NCI-H524 treated with DMSO at 0.1 percent for 48 hours (cell line): ENCODE measurements at regions not wholly inside any gene's neighbourhood (a gene's known extent, or its start where the extent isn't known, plus 50 kb on each side); places are given as distances from the start of the nearest gene placed in this dataset.
"Not testable (repeated sequence)": the region's sequence is repeated elsewhere in the genome, so short reads cannot be mapped to it uniquely, and the experiment has no call there.

Experiments
- DNase-seq: peaks from one replicate; lab custom pipeline; 2025; lab: John Stamatoyannopoulos, UW

DNA sequence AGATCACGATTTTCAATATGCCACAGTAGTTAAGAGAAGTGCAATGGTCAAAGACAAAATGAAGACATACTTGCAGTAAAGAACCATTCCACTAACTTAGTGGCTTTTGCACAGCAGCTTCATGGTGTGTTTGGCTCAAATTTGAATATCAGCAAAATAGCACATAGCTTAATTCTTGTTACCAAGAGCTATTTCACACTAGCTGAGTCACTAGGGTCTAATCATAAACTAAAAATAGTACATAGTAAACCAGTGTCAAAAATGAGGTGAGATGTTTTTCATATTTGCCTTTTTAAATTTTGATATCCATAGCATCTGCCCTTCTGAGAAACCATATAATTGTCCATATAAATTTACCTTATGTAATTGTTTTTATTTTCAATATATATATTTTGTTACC lies 325.0 kb upstream of the LUZP2 start:
- DNase-seq: no peak

DNA sequence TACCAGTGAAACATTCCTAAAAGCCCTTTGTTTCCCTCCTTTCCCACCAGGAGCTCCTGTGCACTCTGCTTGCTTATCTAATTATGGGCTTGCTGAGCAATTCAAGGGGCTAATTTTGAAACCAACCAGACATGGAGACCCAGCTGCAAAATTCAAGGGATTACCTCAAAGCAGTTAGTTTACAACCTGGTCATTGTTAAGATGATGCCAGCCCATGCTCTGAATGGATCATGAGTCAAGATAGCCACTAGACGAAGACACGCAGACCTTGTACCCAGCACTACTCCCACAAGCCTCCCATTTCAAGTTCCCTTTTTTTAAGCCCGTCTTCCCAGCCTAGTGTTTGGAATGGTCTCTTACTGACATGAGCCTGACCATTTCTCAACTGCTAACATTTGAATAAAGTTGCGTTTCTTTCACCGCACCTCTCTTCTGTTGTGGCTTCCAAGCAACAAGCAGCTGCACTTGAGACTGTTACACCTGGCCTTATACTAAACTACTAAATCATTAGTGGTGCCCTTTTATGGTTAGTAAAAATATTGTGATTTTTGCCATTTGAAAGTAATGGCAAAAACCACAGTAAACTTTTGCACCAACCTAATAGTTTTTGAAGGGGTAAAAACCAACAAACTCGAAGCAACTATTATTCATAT lies 315.3 kb upstream of the LUZP2 start:
- DNase-seq: no peak

DNA sequence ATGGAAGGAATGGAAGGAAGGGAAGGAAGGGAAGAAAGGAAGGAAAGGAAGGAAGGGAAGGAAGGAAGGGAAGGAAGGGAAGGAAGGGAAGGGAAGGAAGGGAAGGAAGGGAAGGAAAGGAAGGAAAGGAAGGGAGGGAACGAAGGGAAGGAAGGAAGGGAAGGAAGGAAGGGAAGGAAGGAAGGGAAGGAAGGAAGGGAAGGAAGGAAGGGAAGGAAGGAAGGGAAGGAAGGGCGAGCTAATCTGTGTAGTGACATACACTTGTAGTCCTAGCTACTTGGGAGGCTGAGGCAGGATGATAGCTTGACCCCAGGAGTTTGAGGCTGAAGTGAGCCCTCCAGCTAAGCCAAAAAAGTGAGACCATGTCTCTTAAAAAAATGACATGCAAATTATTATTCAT lies 311.3 kb upstream of the LUZP2 start:
- not testable (repeated sequence) for DNase-seq

DNA sequence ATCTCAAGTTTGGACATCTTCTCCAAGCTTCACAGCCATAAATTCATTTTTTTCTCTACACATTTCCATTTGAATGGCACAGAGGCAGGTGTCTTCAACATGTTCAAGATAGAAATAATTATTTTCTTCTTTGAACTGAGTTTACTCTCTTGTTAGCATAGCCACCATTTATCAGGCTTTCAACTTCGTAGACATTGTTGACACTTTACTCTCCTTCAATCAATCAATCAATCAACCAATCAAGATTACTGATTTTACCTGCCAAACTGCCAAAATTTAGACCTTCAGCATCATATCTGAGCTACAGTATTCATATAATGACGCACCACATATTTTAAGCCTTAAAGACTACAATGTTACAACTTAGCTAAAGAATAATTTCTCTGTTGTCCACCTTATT lies 300.1 kb upstream of the LUZP2 start:
- DNase-seq: no peak

DNA sequence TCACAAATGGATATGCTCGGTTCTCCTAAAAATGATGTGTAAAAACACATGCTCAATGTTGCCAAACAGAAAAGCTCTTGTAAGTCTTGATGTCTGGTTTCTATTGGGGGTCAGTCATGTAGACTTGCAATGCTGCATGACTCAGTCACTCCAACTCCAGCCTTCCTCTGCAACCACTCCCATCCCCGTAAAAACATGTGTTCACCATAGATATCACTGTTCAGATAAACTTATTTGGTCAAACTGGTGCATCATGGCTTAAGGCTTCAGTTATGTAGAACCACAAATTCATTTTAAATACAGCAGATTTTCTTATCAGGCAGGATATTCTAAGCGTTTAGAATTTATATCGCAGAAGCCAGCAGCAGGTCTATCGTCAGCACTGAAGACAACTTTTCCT lies 298.4 kb upstream of the LUZP2 start:
- no peak for DNase-seq

DNA sequence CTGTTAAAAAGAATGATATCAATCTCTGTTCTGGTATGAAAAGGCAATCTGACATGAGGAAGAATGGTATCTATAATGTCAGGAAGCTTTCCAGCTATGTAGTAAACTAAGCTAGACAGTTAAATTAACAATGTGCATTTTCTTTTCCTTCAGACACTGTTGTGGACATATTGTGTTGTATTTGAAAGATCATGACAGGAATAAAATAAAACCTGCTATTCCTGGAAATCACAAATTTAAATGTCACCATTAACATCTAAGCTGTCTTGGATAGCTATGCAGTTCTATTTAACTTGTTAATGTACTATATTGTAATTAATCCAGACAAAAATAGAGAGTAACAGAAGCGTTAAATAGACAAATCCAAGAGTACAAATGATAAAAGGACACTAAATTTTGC lies 297.4 kb upstream of the LUZP2 start:
- DNase-seq: no peak

DNA sequence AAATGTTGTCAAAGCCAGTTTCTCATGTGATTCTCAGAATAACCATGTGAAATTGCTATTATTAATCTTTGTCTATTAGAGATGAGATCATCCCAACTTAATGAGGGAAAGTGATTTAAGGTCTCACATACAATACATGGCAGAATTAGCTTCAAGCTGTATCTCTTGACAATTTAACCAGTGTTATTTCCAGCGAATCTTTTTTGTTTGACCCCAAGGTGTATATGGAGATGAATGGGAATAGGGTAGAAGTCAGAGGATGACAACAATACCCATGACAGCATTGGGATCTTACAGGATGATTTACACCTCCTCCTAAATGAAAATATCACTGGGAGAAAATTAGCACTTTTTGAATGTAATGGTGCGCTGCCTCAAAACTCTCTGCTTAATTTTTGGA lies 290.8 kb upstream of the LUZP2 start:
- DNase-seq: no peak

DNA sequence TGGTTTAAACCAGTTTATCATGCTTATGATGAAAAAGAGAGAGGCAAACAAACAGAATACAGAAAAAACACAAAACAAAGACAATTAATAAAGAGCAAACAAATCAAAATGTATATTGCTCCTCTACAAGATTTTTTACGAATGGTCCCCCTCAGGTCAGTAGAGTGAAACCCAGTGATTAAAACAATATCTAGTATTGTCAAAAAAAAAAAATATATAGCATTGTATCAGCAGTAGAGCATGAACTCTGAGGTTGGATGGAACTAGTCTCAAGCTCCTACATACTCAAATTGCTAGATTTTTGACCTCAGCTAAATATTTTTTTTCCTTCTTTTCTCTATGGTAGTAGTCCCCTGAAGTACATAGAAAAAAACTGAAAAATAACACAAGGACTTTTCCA lies 290.3 kb upstream of the LUZP2 start:
- no peak for DNase-seq

DNA sequence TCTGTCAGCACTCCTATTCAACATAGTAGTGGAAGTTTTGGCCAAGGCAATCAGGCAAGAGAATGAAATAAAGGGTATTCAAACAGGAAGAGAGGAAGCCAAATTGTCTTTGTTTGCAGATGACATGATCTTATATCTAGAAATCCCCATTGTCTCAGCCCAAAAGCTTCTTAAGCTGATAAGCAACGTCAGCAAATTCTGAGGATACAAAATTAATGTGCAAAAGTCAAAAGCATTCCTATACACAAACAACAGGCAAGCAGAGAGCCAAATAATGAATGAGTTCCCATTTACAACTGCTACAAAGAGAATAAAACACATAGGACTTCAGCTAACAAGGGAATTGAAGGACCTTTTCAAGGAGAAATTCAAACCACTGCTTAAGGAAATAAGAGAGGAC lies 280.4 kb upstream of the LUZP2 start:
- no peak for DNase-seq

DNA sequence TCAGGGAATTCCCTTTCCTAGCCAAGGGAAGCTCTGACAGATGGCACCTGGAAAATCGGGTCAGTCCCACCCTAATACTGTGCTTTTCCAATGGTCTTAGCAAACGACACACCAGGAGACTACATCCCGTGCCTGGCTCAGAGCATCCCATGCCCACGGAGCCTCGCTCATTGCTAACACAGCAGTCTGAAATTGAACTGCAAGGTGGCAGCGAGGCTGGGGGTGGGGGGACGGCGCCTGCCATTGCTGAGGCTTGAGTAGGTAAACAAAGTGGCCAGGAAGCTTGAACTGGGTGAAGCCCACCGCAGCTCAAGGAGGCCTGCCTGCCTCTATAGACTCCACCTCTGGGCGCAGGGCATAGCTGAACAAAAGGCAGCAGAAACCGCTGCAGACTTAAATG lies 279.5 kb upstream of the LUZP2 start:
- not testable (repeated sequence) for DNase-seq

DNA sequence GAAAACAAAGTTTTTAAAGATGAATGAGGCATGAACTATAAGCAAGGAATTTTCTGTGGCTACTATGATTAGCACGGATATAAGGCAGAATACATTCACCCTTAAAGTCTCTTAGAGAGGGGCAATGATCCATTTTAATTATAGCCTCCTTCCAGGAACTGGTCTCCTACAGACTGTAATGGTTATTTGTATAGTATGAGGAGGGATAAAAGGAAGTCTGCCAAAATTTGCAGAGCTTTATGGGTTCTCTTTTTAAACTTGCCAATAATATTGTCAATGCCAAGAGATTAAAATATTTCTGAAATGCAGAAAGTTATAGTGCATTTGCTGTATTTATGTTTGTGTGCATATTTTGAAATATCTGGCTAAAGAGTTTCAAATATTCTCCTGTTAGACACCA lies 271.4 kb upstream of the LUZP2 start:
- DNase-seq: no peak

DNA sequence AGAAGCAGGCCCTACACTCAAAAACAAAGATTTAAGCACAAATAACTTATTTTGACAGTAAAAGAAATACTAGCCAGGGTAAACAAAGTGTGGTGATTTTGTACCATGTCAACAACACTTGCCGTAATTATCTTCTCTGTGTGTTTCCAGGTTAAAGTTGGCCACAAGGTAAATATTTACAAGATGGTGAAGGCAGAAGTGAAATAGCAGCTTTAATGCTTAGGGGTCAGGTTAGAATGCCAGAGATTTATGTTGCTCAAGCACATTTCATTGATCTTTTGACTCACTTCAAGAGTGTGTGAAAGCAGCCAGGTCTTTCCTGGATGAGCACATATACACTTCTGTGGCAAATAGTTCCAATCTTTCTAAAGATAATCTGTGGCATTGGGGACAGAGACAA lies 270.2 kb upstream of the LUZP2 start:
- DNase-seq: no peak

DNA sequence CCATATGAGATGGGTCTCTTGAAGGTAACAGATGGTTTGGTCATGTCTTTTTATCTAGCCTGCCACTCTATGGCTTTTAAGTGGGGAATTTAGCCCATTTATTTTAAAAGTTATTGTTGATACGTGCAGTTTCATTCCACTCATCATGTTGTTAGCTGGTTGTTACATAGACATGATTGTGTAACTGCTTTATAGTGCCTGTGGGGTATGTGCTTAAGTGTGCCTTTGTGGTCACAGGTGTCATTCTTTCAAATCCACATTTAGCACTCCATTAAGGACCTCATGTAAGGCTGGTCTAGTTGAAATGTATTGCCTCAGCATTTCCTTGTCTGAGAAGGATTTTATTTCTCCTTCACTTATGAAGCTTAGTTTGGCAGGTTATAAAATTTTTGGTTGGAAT lies 263.8 kb upstream of the LUZP2 start:
- DNase-seq: no peak

DNA sequence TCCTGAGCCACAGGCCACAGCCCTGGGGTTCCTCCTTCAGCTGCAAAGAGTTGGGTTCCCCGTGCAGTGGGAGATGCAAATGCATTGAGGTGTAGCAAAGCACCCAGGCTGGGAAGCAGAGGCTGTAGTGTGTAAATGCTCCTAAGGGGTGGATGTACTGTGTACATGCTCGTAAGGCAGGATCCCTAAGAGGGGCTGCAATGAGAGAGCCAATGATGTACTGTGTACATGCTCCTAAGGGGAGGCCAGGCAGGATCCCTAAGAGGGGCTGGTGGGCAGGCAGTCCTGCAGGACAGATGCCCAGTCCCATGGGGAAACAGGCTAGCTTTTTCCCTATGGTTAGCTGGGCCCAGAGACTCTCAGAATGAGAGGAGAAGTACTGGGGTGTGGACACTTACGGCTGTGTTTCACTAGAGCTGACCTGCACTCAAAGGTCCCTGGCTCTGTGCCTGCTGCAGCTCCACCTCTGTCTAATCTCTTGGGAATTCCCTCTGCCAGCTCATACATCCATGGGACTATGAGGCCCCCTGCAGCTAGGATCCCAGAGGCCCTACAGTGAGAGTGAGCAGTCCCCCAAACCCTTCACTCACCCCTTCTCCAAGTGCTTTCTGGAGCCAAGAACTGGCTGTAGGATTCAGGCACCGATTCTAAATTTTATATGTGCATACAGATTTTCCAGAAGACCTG lies 261.9 kb upstream of the LUZP2 start:
- DNase-seq: no peak

DNA sequence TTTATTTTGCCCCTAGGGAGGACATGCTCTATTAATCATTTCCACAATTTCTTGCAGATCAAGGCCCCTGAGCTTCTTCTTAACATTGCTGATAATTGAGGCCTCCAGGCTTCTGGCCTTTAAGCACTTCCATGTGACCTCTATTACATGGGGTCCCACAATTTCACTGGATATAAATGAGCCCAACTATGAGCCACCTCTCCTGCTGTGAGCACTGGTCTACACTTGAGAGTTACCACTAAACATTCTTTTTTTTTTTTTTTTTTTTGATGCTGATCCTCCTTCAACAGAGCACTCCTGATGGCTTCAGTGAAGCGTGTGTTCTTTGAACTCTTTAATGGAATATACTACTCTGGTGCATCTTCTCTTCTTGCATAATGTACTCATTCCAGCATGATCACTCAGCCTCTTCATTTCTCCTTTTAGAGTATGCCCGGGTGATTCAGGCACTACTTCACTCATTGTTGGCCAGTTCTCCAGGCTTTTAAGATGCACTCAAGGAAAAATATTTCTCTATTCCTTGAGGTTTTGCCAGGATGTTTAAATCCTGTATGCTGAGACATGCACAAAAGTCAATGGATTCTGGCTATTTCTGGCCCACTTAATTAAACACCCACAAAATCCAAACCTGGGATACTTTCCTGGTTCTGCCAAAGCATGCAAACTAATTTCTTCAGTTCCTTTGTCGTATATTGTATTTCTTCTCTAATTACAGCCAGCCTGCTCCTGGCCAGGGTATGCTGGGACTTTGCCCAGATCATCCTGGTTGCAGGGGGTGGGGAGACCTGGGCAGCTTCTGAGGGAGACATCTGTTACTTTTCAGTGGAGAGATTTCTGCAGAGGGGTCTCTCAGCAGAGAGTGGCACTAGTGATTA lies 257.8 kb upstream of the LUZP2 start:
- DNase-seq: no peak

DNA sequence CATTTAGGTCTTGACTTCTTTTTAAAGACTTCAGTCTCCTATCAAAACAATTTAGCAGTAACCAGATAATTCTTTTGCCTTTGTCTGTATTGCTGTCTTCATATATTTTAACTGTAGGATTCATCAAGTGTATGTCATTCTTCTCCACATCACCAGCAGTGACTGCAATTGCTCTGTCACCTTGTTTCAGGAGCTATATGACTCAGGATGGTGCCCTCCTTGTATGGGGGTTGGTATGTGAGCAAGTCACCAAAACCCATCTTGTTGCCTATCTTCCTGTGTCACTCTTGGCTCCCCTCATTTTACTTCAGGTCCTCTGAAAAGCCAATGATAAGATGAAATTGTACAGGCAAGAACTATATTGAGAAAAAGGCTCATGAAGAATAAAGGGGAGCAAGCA lies 256.9 kb upstream of the LUZP2 start:
- DNase-seq: no peak

DNA sequence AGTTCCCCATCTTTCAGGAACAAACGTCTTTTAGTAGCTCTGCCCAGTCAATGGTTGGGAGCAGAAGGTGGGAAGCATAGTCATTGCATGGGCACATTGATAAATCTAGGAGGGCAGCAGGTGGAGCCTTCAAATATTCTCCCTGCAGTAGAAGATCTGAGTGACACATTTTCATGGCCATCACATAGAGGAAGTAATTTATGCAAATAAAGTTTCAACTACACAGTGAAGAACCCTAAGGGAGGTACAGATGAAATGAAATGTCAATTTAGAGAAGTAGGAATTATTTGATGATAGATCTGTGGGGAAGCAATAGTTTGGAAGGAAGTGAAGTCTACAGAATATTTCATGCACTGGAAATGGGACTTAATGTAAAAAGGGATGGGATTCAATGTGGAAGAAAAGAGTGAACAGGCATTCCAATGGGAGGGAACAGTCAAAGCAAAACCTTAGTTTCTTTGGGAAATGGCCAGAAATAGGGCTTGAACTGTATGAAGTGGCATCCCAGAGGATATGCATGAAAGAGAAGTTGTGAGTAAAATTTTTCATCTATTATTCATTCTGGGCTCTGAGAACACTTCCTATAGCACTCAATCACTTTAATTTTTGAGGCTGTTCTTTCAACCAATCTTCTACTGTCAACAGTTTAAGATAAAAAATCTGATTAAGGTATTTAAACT lies 256.2 kb upstream of the LUZP2 start:
- no peak for DNase-seq

DNA sequence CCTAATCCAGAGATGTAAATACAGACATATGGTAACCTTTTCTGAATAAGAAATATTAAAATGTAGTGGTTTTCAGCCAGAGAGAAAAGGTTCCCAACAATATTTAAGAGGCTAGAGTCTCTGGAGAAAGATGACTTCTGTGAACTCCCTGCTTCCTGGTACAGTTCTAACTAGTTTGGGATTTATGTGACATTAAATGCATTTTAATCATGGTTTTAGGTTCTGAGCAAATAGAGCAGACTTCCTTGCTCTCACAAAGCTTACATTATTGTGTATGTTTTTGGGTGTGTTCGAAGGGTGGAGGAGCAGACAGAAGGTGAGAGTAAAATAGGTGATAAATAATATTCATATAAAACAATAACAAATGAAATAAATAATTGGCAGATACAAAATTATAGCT lies 250.1 kb upstream of the LUZP2 start:
- DNase-seq: no peak

DNA sequence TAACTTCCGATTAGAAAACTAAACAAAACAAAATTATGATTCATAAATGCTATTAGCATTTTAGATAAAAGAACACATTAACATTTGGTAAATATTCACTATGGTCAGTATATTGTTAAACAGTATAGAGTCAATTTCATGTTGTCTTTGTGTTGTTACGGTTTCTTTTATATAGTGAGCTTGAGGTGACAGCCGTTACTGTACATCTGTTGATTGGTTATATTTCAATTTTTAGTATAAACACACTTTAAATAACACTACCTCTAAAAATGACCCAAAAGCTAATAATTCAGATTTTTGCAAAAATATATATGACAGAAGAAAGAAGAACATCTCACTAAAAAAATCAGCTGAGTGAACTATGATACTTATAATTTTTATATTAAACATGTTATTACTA lies 249.0 kb upstream of the LUZP2 start:
- DNase-seq: no peak

DNA sequence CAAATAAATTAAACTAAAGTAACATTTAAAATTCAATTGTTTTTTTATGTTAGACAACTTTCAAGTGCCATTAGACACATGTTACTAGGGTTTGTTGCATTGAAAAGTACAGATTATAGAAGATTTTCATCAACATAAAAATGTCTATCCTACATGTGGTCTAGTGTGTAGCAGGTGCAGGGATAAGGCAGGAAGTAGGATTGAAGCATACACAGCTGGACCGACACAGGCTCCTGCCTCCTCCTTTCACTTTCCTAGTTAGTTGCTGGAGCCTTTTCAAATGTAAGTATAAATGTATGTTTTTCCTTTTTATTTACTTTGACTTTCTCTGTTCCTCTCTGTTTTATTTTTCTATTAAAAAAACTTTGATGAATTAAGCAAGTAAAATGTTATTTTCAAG lies 246.9 kb upstream of the LUZP2 start:
- DNase-seq: no peak

DNA sequence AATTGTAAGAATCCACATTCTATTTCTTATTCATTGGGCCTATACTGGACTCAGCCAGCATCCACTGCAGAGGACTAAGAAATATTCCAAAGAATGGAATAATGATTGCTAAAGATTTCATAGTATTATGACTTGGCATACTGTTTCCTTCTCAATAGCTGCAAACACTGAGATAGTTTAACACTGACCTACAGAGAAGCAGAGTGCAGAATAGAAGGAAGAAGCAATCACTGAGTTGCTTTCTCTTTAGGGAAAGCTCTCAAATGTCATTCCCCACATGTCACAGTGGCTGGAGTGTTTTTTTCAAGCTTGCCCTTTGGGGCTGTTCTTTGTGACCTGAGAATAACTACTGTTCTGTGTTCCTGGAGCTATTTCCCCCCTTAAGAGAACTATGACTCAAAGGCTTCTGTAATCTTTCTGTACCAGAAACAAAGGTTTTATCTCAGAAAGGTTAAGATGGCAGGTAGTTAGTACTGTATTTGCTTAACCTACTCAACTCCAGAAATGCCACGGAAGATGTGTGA lies 243.6 kb upstream of the LUZP2 start:
- no peak for DNase-seq

DNA sequence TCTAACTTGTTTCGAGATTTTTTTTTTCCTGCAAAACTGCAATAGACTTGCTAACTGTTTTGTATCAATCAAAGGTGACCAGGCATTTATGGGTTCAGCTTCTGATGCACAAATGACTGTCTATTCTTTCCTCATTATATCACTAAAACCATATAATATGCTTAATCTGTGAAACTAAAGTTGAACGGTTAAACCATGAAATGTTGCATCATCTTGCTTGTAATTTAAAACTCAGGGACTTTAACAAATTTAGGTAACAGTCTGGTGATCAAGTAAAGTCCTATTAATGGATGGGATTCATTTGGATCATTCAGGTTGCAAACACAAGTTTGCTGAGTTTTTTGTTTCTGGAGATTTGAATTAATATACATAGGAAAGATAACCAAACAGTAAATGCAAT lies 232.0 kb upstream of the LUZP2 start:
- no peak for DNase-seq
